Activated CD4-positive, CD25-positive, alpha-beta regulatory T cell treated with anti-CD3 and anti-CD28 coated beads, Interleukin-2, amount 50 U/mL, for 24 hours (primary cell): ENCODE measurements at regions not wholly inside any gene's neighbourhood (a gene's known extent, or its start where the extent isn't known, plus 50 kb on each side); places are given as distances from the start of the nearest gene placed in this dataset.

Source experiments
- ATAC-seq, 2 donors: fragments of 150-1000 bp; cut with Tn5 transposase; one replicate each; pipeline ENCODE4 v1.10.0; 2021; ENCODE audit warnings: mild to moderate bottlenecking in 1 of 2, moderate library complexity in 1 of 2

GRCh38 chr13:72153272-72153671, 286.3 kb upstream of the DACH1 start:
- no peak for ATAC-seq

- no peak for ATAC-seq
Measured at GRCh38 chr13:72151241-72151640, 284.2 kb upstream of the DACH1 start.

- no peak for ATAC-seq
Measured at GRCh38 chr13:72150502-72150901, 283.5 kb upstream of the DACH1 start.

GRCh38 chr13:72149701-72150100, 282.7 kb upstream of the DACH1 start:
- ATAC-seq: no peak

- no peak for ATAC-seq
Measured at GRCh38 chr13:72146816-72147215, 279.8 kb upstream of the DACH1 start.

GRCh38 chr13:72145383-72145782, 278.4 kb upstream of the DACH1 start:
- no peak for ATAC-seq

GRCh38 chr13:72144636-72145035, 277.6 kb upstream of the DACH1 start:
- ATAC-seq: no peak

- no peak for ATAC-seq
Measured at GRCh38 chr13:72141855-72142519, 275.0 kb upstream of the DACH1 start.

GRCh38 chr13:72139192-72139591, 272.2 kb upstream of the DACH1 start:
- ATAC-seq: no peak

- no peak for ATAC-seq
Measured at GRCh38 chr13:72132075-72132474, 265.1 kb upstream of the DACH1 start.

- ATAC-seq: no peak
Measured at GRCh38 chr13:72129117-72129516, 262.1 kb upstream of the DACH1 start.

- ATAC-seq: no peak
Measured at GRCh38 chr13:72127031-72127430, 260.0 kb upstream of the DACH1 start.

GRCh38 chr13:72126424-72126823, 259.4 kb upstream of the DACH1 start:
- ATAC-seq: no peak

- no peak for ATAC-seq
Measured at GRCh38 chr13:72125561-72125960, 258.6 kb upstream of the DACH1 start.

- ATAC-seq: no peak
Measured at GRCh38 chr13:72122661-72123255, 255.8 kb upstream of the DACH1 start.

GRCh38 chr13:72121466-72121865, 254.5 kb upstream of the DACH1 start:
- no peak for ATAC-seq

GRCh38 chr13:72120632-72121031, 253.6 kb upstream of the DACH1 start:
- no peak for ATAC-seq

- no peak for ATAC-seq
Measured at GRCh38 chr13:72113931-72114330, 246.9 kb upstream of the DACH1 start.

GRCh38 chr13:72113076-72113475, 246.1 kb upstream of the DACH1 start:
- ATAC-seq: no peak

GRCh38 chr13:72112216-72112615, 245.2 kb upstream of the DACH1 start:
- no peak for ATAC-seq

GRCh38 chr13:72109863-72110262, 242.9 kb upstream of the DACH1 start:
- ATAC-seq: no peak

GRCh38 chr13:72104656-72105180, 237.7 kb upstream of the DACH1 start:
- no peak for ATAC-seq

GRCh38 chr13:72101768-72102400, 234.9 kb upstream of the DACH1 start:
- no peak for ATAC-seq

GRCh38 chr13:72100339-72100738, 233.3 kb upstream of the DACH1 start:
- ATAC-seq: no peak
